ENCODE measurements at regions not wholly inside any gene's neighbourhood (a gene's known extent, or its start where the extent isn't known, plus 50 kb on each side); places are given as distances from the start of the nearest gene placed in this dataset.

- ChIA-PET POLR2A (no interaction called here), CTCF (interaction anchor here (0.8 kb wide), 1 partner anchor 869 kb away, joined by 3 read pairs; no protein-coding TSS in a partner anchor)
- peaks cover 18% of the 10 kb centered on the region for H3K27me3 ChIP-seq (ENCODE audit: control insufficient read depth, insufficient read depth, low read length)
- no peak for DNase-seq (ENCODE audit: low read depth, low spot score)
- no peak for TF ChIP-seq CTCF (IDR thresholded peaks at IDR 0.05; ENCODE audit: low read depth, low read length)
- H3K27ac ChIP-seq (ENCODE audit: low read depth, low read length), result no peak overlapping the region
- peaks cover 31% of the 10 kb centered on the region for H3K9me3 ChIP-seq (ENCODE audit: control insufficient read depth, insufficient read depth, low read length)
- no peak overlapping the region for H3K4me3 ChIP-seq (ENCODE audit: low read depth, low read length)
These were observed 78.6 kb upstream of the SHANK2 start for GRCh38 chr11:71330996-71331395.

- CTCF ChIA-PET, result interaction anchor here (0.8 kb wide), 1 partner anchor 868 kb away, joined by 3 read pairs; no protein-coding TSS in a partner anchor
- Histone ChIP-seq H3K9me3 (ENCODE audit: control insufficient read depth, insufficient read depth, low read length) (peaks cover 31% of the 10 kb centered on the region), H3K27me3 (ENCODE audit: control insufficient read depth, insufficient read depth, low read length) (peaks cover 17% of the 10 kb centered on the region), H3K4me3 (ENCODE audit: low read depth, low read length) (no peak overlapping the region), H3K27ac (ENCODE audit: low read depth, low read length) (no peak overlapping the region)
- POLR2A ChIA-PET, result no interaction called here
- DNase-seq (ENCODE audit: low read depth, low spot score), result no peak
- no peak for TF ChIP-seq CTCF (IDR thresholded peaks at IDR 0.05; ENCODE audit: low read depth, low read length)
These were observed 78.0 kb upstream of the SHANK2 start for GRCh38 chr11:71330349-71330748.

- Histone ChIP-seq H3K27me3 (ENCODE audit: control insufficient read depth, insufficient read depth, low read length) (peaks cover 17% of the 10 kb centered on the region), H3K9me3 (ENCODE audit: control insufficient read depth, insufficient read depth, low read length) (peaks cover 31% of the 10 kb centered on the region), H3K27ac (ENCODE audit: low read depth, low read length) (no peak overlapping the region), H3K4me3 (ENCODE audit: low read depth, low read length) (no peak overlapping the region)
- no peak for TF ChIP-seq CTCF (IDR thresholded peaks at IDR 0.05; ENCODE audit: low read depth, low read length)
- ChIA-PET POLR2A (no interaction called here), CTCF (interaction anchor here (0.9 kb wide), 1 partner anchor 9 kb away, joined by 4 read pairs; no protein-coding TSS in a partner anchor)
- no peak for DNase-seq (ENCODE audit: low read depth, low spot score)
These were observed 77.4 kb upstream of the SHANK2 start for GRCh38 chr11:71329786-71330185.

- peaks cover 17% of the 10 kb centered on the region for H3K27me3 ChIP-seq (ENCODE audit: control insufficient read depth, insufficient read depth, low read length)
- ChIA-PET CTCF (interaction anchor here (0.9 kb wide), 1 partner anchor 10 kb away, joined by 4 read pairs; no protein-coding TSS in a partner anchor), POLR2A (interaction anchor here (0.6 kb wide), 1 partner anchor 88 kb away, joined by 4 read pairs; no protein-coding TSS in a partner anchor)
- no peak; the same call in 1 of the 2 replicates for TF ChIP-seq CTCF (IDR thresholded peaks at IDR 0.05; ENCODE audit: low read depth, low read length)
- H3K9me3 ChIP-seq (ENCODE audit: control insufficient read depth, insufficient read depth, low read length), result peaks cover 28% of the 10 kb centered on the region
- no peak overlapping the region for H3K27ac ChIP-seq (ENCODE audit: low read depth, low read length)
- DNase-seq (ENCODE audit: low read depth, low spot score), result no peak
- H3K4me3 ChIP-seq (ENCODE audit: low read depth, low read length), result no peak overlapping the region
These were observed 76.8 kb upstream of the SHANK2 start for GRCh38 chr11:71329165-71329510.

GRCh38 chr11:71327156-71328085, 75.0 kb upstream of the SHANK2 start:
- Histone ChIP-seq H3K9me3 (ENCODE audit: control insufficient read depth, insufficient read depth, low read length) (peaks cover 21% of the 10 kb centered on the region), H3K4me3 (ENCODE audit: low read depth, low read length) (no peak overlapping the region), H3K27me3 (ENCODE audit: control insufficient read depth, insufficient read depth, low read length) (peaks cover 14% of the 10 kb centered on the region), H3K27ac (ENCODE audit: low read depth, low read length) (no peak overlapping the region)
- ChIA-PET POLR2A (no interaction called here), CTCF (no interaction called here)
- no peak for DNase-seq (ENCODE audit: low read depth, low spot score)
- no peak for TF ChIP-seq CTCF (IDR thresholded peaks at IDR 0.05; ENCODE audit: low read depth, low read length)

All from AG04450 (cell line).